Mesenchymal stem cell (in vitro differentiated cells and primary cell): ENCODE measurements at regions not wholly inside any gene's neighbourhood (a gene's known extent, or its start where the extent isn't known, plus 50 kb on each side); places are given as distances from the start of the nearest gene placed in this dataset.

Experiments used
- DNase-seq: peaks from one replicate; pipeline ENCODE4 v3.0.0-alpha.2; 2013
- H2AFZ ChIP-seq: one replicate; pipeline ENCODE4 v1.6.1; 2013; ENCODE audit warnings: low read depth, mild to moderate bottlenecking, control low read depth, inconsistent platforms, low read length, moderate library complexity
- H2AK5ac ChIP-seq: 2 replicates; pipeline ENCODE4 v1.6.1; 2013; ENCODE audit warnings: low read length, moderate library complexity, mild to moderate bottlenecking, inconsistent platforms; ENCODE audit not compliant: severe bottlenecking
- H2BK120ac ChIP-seq: one replicate; pipeline ENCODE4 v1.6.1; 2013; ENCODE audit warnings: low read depth, mild to moderate bottlenecking, inconsistent platforms, low read length, moderate library complexity
- H2BK12ac ChIP-seq, 2 experiments: one replicate each; pipeline ENCODE4 v1.6.1; 2013; ENCODE audit warnings: inconsistent platforms in 2 of 2, low read length in 2 of 2, mild to moderate bottlenecking in 2 of 2, moderate library complexity in 2 of 2, control low read depth in 1 of 2
- H2BK15ac ChIP-seq: one replicate; pipeline ENCODE4 v1.6.1; 2013; ENCODE audit warnings: mild to moderate bottlenecking, low read depth, inconsistent platforms; ENCODE audit not compliant: poor library complexity, severe bottlenecking
- H2BK5ac ChIP-seq: 2 replicates; pipeline ENCODE4 v1.6.1; 2013; ENCODE audit warnings: low read depth, mild to moderate bottlenecking, low read length, control low read depth, inconsistent platforms; ENCODE audit not compliant: poor library complexity, severe bottlenecking
- H3K14ac ChIP-seq, 2 experiments: one replicate each; pipeline ENCODE4 v1.6.1; 2013; ENCODE audit warnings: inconsistent platforms in 2 of 2, low read length in 2 of 2, control low read depth in 1 of 2, mild to moderate bottlenecking in 1 of 2, moderate library complexity in 1 of 2
- H3K18ac ChIP-seq, 2 experiments: one replicate each; pipeline ENCODE4 v1.6.1; 2013; ENCODE audit warnings: inconsistent platforms in 2 of 2, low read length in 2 of 2, control low read depth in 1 of 2, low read depth in 1 of 2, mild to moderate bottlenecking in 1 of 2
- H3K23ac ChIP-seq, 2 experiments: one replicate each; pipeline ENCODE4 v1.6.1; 2013; ENCODE audit warnings: inconsistent platforms in 2 of 2, low read length in 2 of 2, mild to moderate bottlenecking in 2 of 2, moderate library complexity in 2 of 2, control low read depth in 1 of 2
- H3K27ac ChIP-seq: 2 replicates; pipeline ENCODE4 v1.5.1; 2013; ENCODE audit warnings: mild to moderate bottlenecking, moderate library complexity, low read length, control low read depth, inconsistent platforms; ENCODE audit not compliant: poor library complexity, severe bottlenecking
- H3K27me3 ChIP-seq, 2 experiments: 2 replicates each; pipeline versions ENCODE4 v1.6.1 to v1.7.0; 2013; ENCODE audit warnings: low read length in 2 of 2, mild to moderate bottlenecking in 2 of 2, moderate library complexity in 2 of 2, control low read depth in 1 of 2, inconsistent platforms in 1 of 2; ENCODE audit not compliant: control insufficient read depth in 1 of 2, insufficient read depth in 1 of 2
- H3K36me3 ChIP-seq, 2 experiments: 2 replicates each; pipeline versions ENCODE4 v1.6.1 to v1.7.0; 2013; ENCODE audit warnings: low read length in 2 of 2, control low read depth in 1 of 2, inconsistent platforms in 1 of 2, low read depth in 1 of 2, mild to moderate bottlenecking in 1 of 2; ENCODE audit not compliant: insufficient read depth in 2 of 2, control insufficient read depth in 1 of 2
- H3K4ac ChIP-seq, 2 experiments: one replicate each; pipeline ENCODE4 v1.6.1; 2013; ENCODE audit warnings: inconsistent platforms in 2 of 2, low read length in 2 of 2, mild to moderate bottlenecking in 2 of 2, moderate library complexity in 2 of 2, control low read depth in 1 of 2, low read depth in 1 of 2
- H3K4me1 ChIP-seq: 2 replicates; pipeline ENCODE4 v1.6.1; 2013; ENCODE audit warnings: low read depth, low read length, control low read depth; ENCODE audit not compliant: control insufficient read depth, insufficient read depth
- H3K4me2 ChIP-seq: 2 replicates; pipeline ENCODE4 v1.6.1; 2013; ENCODE audit warnings: low read length, mild to moderate bottlenecking, inconsistent platforms; ENCODE audit not compliant: poor library complexity, severe bottlenecking
- H3K4me3 ChIP-seq, 2 experiments: 2 replicates each; pipeline versions ENCODE4 v1.5.1 to v1.7.0; 2013; ENCODE audit warnings: low read length in 2 of 2, mild to moderate bottlenecking in 2 of 2, control low read depth in 1 of 2, low read depth in 1 of 2; ENCODE audit not compliant: insufficient read depth in 1 of 2
- H3K79me1 ChIP-seq: replicated peaks from 2 replicates; pipeline ENCODE4 v1.6.1; 2013; ENCODE audit warnings: mild to moderate bottlenecking, control low read depth, low read length, inconsistent platforms; ENCODE audit not compliant: poor library complexity, severe bottlenecking
- H3K9ac ChIP-seq: 2 replicates; pipeline ENCODE4 v1.7.0; 2013; ENCODE audit warnings: mild to moderate bottlenecking, low read length, moderate library complexity
- H3K9me3 ChIP-seq: 2 replicates; pipeline ENCODE4 v1.7.0; 2013; ENCODE audit warnings: mild to moderate bottlenecking, low read length; ENCODE audit not compliant: control insufficient read depth
- H4K8ac ChIP-seq: one replicate; pipeline ENCODE4 v1.6.1; 2013; ENCODE audit warnings: inconsistent platforms, mild to moderate bottlenecking, low read length, moderate library complexity
- H4K91ac ChIP-seq: one replicate; pipeline ENCODE4 v1.6.1; 2013; ENCODE audit warnings: mild to moderate bottlenecking, low read length, inconsistent platforms
- WGBS: methylation state at CpG from one replicate; pipeline ENCODE4 v1.1.7; 2013; ENCODE audit warnings: mixed read lengths; 5-methylcytosine and 5-hydroxymethylcytosine counted together

GRCh38 chr22:47550524-47551430 is 788.3 kb downstream of the TBC1D22A start:
- no peak overlapping the region for H3K9ac ChIP-seq
- H2BK5ac ChIP-seq = no peak overlapping the region
- no peak overlapping the region for H3K14ac ChIP-seq
- H3K4me2 ChIP-seq = no peak overlapping the region
- H3K4me1 ChIP-seq = no peaks in the 10 kb centered on the region
- no peak overlapping the region for H2BK15ac ChIP-seq
- H3K27me3 ChIP-seq = peaks cover 0 to 7% of the 10 kb centered on the region in 2 experiments
- DNase-seq = no peak
- no peak overlapping the region for H2BK12ac ChIP-seq
- H2BK120ac ChIP-seq = no peak overlapping the region
- H3K9me3 ChIP-seq = peaks cover 6% of the 10 kb centered on the region
- H3K23ac ChIP-seq = no peak overlapping the region
- H4K91ac ChIP-seq = no peak overlapping the region
- no peak overlapping the region for H2AFZ ChIP-seq
- no peak overlapping the region for H3K27ac ChIP-seq
- WGBS = 84% methylated on average over 23 of the region's 23 CpGs
- H3K36me3 ChIP-seq = no peaks in the 10 kb centered on the region
- H4K8ac ChIP-seq = no peak overlapping the region
- no peak overlapping the region for H3K18ac ChIP-seq
- no peaks in the 10 kb centered on the region for H3K79me1 ChIP-seq
- H3K4me3 ChIP-seq = no peak overlapping the region
- no peak overlapping the region for H2AK5ac ChIP-seq
- H3K4ac ChIP-seq = no peak overlapping the region

- DNase-seq = no peak
- H2BK120ac ChIP-seq = no peak overlapping the region
- no peak overlapping the region for H2BK5ac ChIP-seq
- no peak overlapping the region for H3K23ac ChIP-seq
- no peak overlapping the region for H3K9ac ChIP-seq
- H3K18ac ChIP-seq = no peak overlapping the region
- H3K4me1 ChIP-seq = no peaks in the 10 kb centered on the region
- peaks cover 0 to 7% of the 10 kb centered on the region in 2 experiments for H3K27me3 ChIP-seq
- peaks cover 6% of the 10 kb centered on the region for H3K9me3 ChIP-seq
- H4K91ac ChIP-seq = no peak overlapping the region
- no peak overlapping the region for H3K4ac ChIP-seq
- H3K14ac ChIP-seq = no peak overlapping the region
- H3K4me3 ChIP-seq = no peak overlapping the region
- no peaks in the 10 kb centered on the region for H3K36me3 ChIP-seq
- H3K4me2 ChIP-seq = no peak overlapping the region
- WGBS = 62% methylated on average over 9 of the region's 17 CpGs
- no peak overlapping the region for H4K8ac ChIP-seq
- H2AK5ac ChIP-seq = no peak overlapping the region
- no peak overlapping the region for H2BK15ac ChIP-seq
- no peaks in the 10 kb centered on the region for H3K79me1 ChIP-seq
- H3K27ac ChIP-seq = no peak overlapping the region
- H2AFZ ChIP-seq = no peak overlapping the region
- H2BK12ac ChIP-seq = no peak overlapping the region
These were observed 787.4 kb downstream of the TBC1D22A start for GRCh38 chr22:47549741-47550340.

- no peak overlapping the region for H2AK5ac ChIP-seq
- H3K27me3 ChIP-seq = peaks cover 0 to 7% of the 10 kb centered on the region in 2 experiments
These were observed 786.7 kb downstream of the TBC1D22A start for GRCh38 chr22:47548953-47549740.

More at GRCh38 chr22:47548953-47549740, 786.7 kb downstream of the TBC1D22A start:
- Histone ChIP-seq H2BK5ac (no peak overlapping the region), H3K14ac (no peak overlapping the region), H3K9ac (no peak overlapping the region), H3K9me3 (peaks cover 6% of the 10 kb centered on the region), H3K18ac (no peak overlapping the region), H3K4ac (no peak overlapping the region), H3K4me1 (no peaks in the 10 kb centered on the region), H2BK120ac (no peak overlapping the region), H4K8ac (no peak overlapping the region), H3K4me2 (no peak overlapping the region), H3K79me1 (no peaks in the 10 kb centered on the region), H3K36me3 (no peaks in the 10 kb centered on the region), H3K4me3 (no peak overlapping the region), H2BK15ac (no peak overlapping the region), H4K91ac (no peak overlapping the region), H2AFZ (no peak overlapping the region), H3K27ac (no peak overlapping the region), H2BK12ac (no peak overlapping the region), H3K23ac (no peak overlapping the region)
- no peak for DNase-seq
- WGBS = 62% methylated on average over 11 of the region's 12 CpGs
